Stimulated activated CD8-positive, alpha-beta memory T cell treated with anti-CD3 and anti-CD28 coated beads, Interleukin-2, amount 100 ng/mL, for 48 hours (primary cell): ENCODE measurements at regions not wholly inside any gene's neighbourhood (a gene's known extent, or its start where the extent isn't known, plus 50 kb on each side); places are given as distances from the start of the nearest gene placed in this dataset.

ENCODE experiments used
- DNase-seq, 2 donors: peaks; one replicate each; pipeline ENCODE4 v3.0.0-alpha.2; 2020; ENCODE audit warnings: low read depth in 2 of 2

GRCh38 chr11:119521551-119521950 is 98.6 kb upstream of the THY1 start:
- DNase-seq = no peak

DNA sequence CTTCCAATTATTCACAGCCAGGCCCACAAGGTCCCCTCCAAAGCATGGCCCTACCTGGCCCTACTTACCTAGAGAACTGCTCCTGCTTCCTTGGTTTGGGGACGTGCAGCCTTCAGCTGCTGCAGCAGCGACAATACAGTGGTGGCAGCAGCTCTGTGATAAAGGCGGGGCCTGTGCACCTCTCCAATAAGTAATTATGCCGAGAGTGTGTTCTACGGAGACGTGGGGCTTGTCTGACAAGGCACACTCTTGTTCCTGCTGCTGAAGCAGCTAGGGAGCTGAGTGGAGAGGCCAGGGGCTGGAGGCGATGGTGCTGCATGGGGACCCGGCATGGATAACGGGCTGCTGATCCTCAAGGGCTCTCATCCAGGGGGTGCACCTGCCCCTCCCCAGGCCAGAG is 98.0 kb upstream of the THY1 start:
- DNase-seq = no peak

GRCh38 chr11:119520400-119520799 is 97.4 kb upstream of the THY1 start:
- no peak for DNase-seq

- DNase-seq = no peak
Measured at GRCh38 chr11:119519796-119520195, 96.8 kb upstream of the THY1 start.

- DNase-seq = no peak
Measured at GRCh38 chr11:119518746-119519730, 96.1 kb upstream of the THY1 start.

- no peak for DNase-seq
Measured at GRCh38 chr11:119515771-119516400, 92.9 kb upstream of the THY1 start.

GRCh38 chr11:119513806-119514170 is 90.8 kb upstream of the THY1 start:
- no peak for DNase-seq

- no peak for DNase-seq
Measured at GRCh38 chr11:119513131-119513805, 90.3 kb upstream of the THY1 start.

DNA sequence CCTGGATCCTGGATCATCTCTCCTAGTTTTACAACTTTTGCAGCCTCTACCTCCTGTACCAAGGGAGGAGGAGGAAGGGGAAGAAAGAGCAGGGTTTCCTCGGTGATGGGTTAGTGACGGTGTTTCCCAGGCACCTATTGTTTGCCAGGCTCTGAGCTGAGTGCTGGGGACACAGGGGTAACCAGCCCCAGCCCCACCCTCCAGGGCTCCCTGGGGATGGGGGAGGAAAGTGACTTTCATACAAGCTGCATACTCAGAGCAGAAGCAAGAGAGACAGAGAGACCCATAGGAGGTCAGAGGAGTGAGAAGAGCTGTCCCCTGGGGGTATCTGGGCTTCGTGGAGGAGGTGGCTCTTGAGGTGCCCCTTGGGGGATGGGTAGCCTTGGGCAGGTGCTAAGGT is 89.4 kb upstream of the THY1 start:
- no peak for DNase-seq

DNA sequence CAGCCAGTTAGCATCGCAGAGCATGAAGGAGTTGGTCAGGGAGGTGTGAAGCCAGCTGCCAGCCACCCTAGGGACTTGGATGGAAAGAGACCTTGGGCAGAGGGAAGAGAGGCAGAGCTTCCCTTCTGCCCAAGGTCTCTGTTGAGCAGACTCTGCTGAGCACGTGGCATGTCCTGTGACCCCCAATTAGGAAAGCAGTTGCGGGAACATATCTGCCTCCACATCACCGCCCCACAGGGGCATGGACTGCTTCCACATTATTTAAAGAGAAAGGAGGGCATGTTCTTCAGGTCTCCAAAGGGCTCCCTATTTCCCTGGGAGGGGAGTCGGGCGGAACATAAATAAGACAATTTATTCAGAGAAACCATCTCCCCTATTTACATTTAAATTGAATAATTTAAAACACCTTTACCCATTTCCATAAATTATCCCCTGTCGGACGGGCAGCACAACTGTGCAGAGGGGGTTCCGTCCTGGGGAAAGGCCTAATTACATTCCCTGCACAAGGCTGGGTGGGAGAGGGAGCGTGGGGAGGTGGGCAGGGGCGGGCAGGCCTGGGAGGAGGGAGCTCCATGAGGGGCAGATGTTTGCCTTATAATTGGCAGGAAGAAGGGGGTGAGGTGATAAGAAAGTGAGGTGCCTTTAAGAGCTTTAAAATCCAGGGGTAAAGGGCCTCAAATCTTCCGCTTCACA is 88.8 kb upstream of the THY1 start:
- DNase-seq = no peak

GRCh38 chr11:119509969-119510401 is 87.0 kb upstream of the THY1 start:
- DNase-seq = peak in 1 of 2 donors; percentile 13

DNA sequence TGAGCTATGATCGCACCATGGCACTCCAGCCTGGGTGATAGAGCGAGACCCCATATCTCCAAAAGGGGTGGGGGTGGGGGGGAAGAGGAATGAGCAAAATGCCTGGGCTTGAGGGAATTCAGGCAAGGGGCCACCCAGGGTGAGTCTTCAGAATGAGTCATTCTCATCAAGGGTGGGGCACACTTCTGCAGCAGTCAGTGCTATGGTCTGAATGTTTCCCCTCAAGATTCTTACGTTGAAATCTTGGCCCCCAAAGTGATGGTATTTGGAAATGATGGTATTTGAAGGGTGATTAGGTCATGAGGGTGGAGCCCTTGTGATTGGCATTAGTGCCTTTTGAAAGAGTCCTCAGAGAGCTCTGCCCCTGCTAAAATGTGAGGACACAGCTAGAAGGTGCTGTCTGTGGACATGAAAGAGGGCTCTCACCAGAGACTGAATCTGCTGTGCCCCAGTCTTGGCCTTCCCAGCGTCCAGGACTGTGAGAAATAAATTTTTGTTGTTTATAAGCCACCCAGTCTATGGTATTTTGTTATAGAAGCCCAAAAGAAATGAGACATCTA is 86.4 kb upstream of the THY1 start:
- no peak for DNase-seq

GRCh38 chr11:119506436-119506835 is 83.5 kb upstream of the THY1 start:
- DNase-seq = no peak

DNA sequence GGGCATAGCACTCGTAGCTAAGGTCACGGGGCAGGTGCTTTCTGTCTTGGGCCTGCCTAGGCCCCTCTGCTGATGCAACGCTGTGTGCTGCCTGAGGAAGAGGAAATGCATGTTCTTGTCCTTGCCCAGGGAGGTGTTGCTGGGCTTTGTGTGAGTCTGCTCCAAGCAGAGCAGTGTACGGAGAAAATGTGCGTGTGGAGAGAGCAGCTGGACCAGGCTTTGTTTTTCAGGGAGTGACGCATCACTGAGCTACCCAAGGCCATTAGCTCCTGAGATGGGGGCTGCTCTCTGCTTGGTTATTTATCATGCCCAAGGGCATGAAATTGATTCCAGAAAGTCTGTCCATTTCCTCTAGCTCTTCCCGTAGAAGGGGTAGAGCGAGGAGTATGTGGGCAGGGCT is 82.9 kb upstream of the THY1 start:
- no peak for DNase-seq

GRCh38 chr11:119505071-119505470 is 82.1 kb upstream of the THY1 start:
- DNase-seq = no peak

GRCh38 chr11:119504371-119504770 is 81.4 kb upstream of the THY1 start:
- DNase-seq = no peak

DNA sequence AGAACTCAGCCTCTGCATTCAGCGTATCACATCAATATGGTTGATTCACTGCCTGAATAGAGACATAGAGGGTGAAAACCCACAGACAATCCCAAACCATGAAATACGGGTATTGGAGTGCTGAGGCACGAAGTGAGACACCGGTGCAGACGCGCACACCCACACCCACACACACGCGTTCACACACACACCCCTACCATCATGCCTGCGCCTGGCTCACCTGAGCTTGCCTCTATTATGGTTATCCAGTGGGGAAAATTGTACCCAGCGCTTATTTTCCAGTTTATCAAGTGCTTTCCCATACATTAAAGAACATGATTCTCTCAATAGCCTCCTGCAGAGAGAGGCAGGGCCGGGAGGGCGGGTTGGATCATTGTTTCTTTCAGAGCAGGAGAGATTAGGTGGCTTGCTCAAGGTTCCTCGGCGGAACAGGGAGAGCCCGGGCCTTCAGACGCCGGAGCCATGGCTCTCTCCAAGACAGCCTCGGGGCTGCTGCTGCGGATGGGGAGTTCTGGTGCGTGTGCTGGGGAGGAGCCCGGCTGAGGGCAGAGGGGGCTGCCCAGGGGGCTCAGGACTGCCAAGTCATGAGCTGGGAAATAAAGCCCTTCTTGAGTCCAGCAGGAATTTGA is 78.9 kb upstream of the THY1 start:
- DNase-seq = no peak

DNA sequence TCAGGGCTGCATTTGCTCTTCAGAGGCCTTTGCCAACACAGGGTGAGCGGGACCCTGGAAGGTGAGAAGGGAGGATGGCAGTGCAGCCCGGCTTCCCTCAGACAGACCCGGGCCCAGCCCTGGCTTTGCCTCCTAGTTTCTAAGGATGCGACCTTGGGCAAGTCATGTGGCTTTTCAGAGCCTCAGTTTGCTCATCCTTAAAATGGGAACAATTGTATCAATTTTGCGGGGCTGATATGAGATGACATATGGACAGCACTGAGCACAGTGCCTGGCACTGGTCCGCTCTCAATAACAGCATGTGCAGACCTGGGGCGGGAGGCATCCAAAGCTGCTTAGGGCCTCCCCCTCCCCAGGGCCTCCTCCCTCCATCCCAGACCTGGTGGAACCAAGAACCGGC is 74.7 kb upstream of the THY1 start:
- DNase-seq = no peak

GRCh38 chr11:119496997-119497396 is 74.0 kb upstream of the THY1 start:
- DNase-seq = no peak

- DNase-seq = no peak
Measured at GRCh38 chr11:119496469-119496868, 73.5 kb upstream of the THY1 start.

DNA sequence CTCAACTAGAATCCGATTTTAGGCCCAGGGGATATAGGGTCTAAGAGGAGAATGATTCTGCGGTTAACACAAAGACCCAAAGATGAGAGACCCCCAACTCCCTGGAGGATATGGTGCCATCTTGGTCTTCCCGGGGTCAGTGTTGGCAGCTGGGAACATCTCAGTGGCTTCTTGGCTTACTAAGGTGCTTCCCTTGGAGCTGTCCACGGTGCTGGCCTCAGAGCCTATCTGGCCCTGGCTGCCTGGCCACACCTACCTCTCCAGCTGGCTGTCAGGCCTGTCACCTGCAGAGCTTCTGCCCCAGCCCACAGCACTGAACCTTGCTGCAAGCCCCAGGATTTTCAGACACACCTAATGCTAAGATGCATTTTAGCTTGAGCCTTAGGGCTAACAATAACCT is 70.7 kb upstream of the THY1 start:
- DNase-seq = no peak
